Central memory CD8-positive, alpha-beta T cell (primary cell): ENCODE measurements at regions not wholly inside any gene's neighbourhood (a gene's known extent, or its start where the extent isn't known, plus 50 kb on each side); places are given as distances from the start of the nearest gene placed in this dataset.
"Not testable (repeated sequence)": the region's sequence is repeated elsewhere in the genome, so short reads cannot be mapped to it uniquely, and the experiment has no call there.

ENCODE experiments used
- ATAC-seq: fragments of 150-1000 bp; cut with Tn5 transposase; replicated peaks from 2 replicates; pipeline ENCODE4 v1.10.0; 2022; ENCODE audit warnings: mild to moderate bottlenecking, moderate FRiP score, moderate number of reproducible peaks; ENCODE audit not compliant: poor library complexity, severe bottlenecking; ENCODE audit errors: extremely low read depth
- DNase-seq, 2 donors: peaks; one replicate each; pipeline ENCODE4 v3.0.0; 2021; ENCODE audit warnings: low spot score in 2 of 2
- H3K27ac Mint-ChIP-seq: one replicate; pipeline ENCODE4 v1.8.0; 2022; ENCODE audit warnings: low read depth, mild to moderate bottlenecking, moderate library complexity, mixed read lengths
- H3K27me3 Mint-ChIP-seq: one replicate; pipeline ENCODE4 v1.8.0; 2022; ENCODE audit warnings: mixed read lengths
- H3K36me3 Mint-ChIP-seq: one replicate; pipeline ENCODE4 v1.8.0; 2022; ENCODE audit warnings: mild to moderate bottlenecking, moderate library complexity, mixed read lengths; ENCODE audit not compliant: insufficient read depth
- H3K4me1 Mint-ChIP-seq: one replicate; pipeline ENCODE4 v1.8.0; 2022; ENCODE audit warnings: mixed read lengths
- H3K4me3 Mint-ChIP-seq: one replicate; pipeline ENCODE4 v1.8.0; 2022; ENCODE audit warnings: mild to moderate bottlenecking, moderate library complexity, mixed read lengths
- H3K9me3 Mint-ChIP-seq: one replicate; pipeline ENCODE4 v1.8.0; 2022; ENCODE audit warnings: mixed read lengths

- H3K9me3 Mint-ChIP-seq, result peaks cover 12% of the 10 kb centered on the region
Measured at GRCh38 chr16:9630985-9631384, 539.5 kb downstream of the HAPSTR1 start.

GRCh38 chr16:9633844-9634243, 542.4 kb downstream of the HAPSTR1 start:
- Mint-ChIP-seq H3K4me1 (no peaks in the 10 kb centered on the region), H3K27me3 (no peaks in the 10 kb centered on the region), H3K9me3 (peaks cover 15% of the 10 kb centered on the region), H3K4me3 (no peak overlapping the region), H3K27ac (no peak overlapping the region), H3K36me3 (no peaks in the 10 kb centered on the region)
- ATAC-seq (no peak), DNase-seq (no peak)

More at GRCh38 chr16:9630985-9631384, 539.5 kb downstream of the HAPSTR1 start:
- Mint-ChIP-seq H3K36me3 (peaks cover 1% of the 10 kb centered on the region), H3K4me1 (no peaks in the 10 kb centered on the region), H3K27ac (no peak overlapping the region), H3K27me3 (no peaks in the 10 kb centered on the region), H3K4me3 (no peak overlapping the region)
- DNase-seq (no peak), ATAC-seq (no peak)

- DNase-seq, H3K27ac Mint-ChIP-seq, H3K27me3 Mint-ChIP-seq, H3K4me1 Mint-ChIP-seq, H3K36me3 Mint-ChIP-seq, ATAC-seq, H3K4me3 Mint-ChIP-seq: not testable (repeated sequence)
- peaks cover 15% of the 10 kb centered on the region for H3K9me3 Mint-ChIP-seq
Measured at GRCh38 chr16:9635150-9635720, 543.8 kb downstream of the HAPSTR1 start.

GRCh38 chr16:9644258-9644657, 538.0 kb downstream of the GRIN2A start:
- Mint-ChIP-seq H3K27ac (no peak overlapping the region), H3K36me3 (no peaks in the 10 kb centered on the region), H3K4me1 (no peaks in the 10 kb centered on the region), H3K4me3 (no peak overlapping the region), H3K9me3 (peaks cover 5% of the 10 kb centered on the region), H3K27me3 (peaks cover 10% of the 10 kb centered on the region)
- ATAC-seq (no peak), DNase-seq (no peak)

GRCh38 chr16:9645911-9646310, 536.3 kb downstream of the GRIN2A start:
- Mint-ChIP-seq H3K9me3 (peaks cover 3% of the 10 kb centered on the region), H3K4me1 (no peaks in the 10 kb centered on the region), H3K27me3 (peaks cover 10% of the 10 kb centered on the region), H3K27ac (no peak overlapping the region), H3K36me3 (no peaks in the 10 kb centered on the region), H3K4me3 (no peak overlapping the region)
- ATAC-seq (no peak), DNase-seq (no peak)

- Mint-ChIP-seq H3K27ac (no peak overlapping the region), H3K36me3 (no peaks in the 10 kb centered on the region), H3K4me3 (no peak overlapping the region), H3K9me3 (peaks cover 5% of the 10 kb centered on the region), H3K4me1 (no peaks in the 10 kb centered on the region), H3K27me3 (peaks cover 10% of the 10 kb centered on the region)
- DNase-seq (no peak), ATAC-seq (no peak)
Measured at GRCh38 chr16:9647981-9648701, 534.1 kb downstream of the GRIN2A start.

- ATAC-seq, result no peak
- Mint-ChIP-seq H3K27me3 (peaks cover 10% of the 10 kb centered on the region), H3K4me3 (no peak overlapping the region), H3K27ac (no peak overlapping the region), H3K36me3 (no peaks in the 10 kb centered on the region), H3K9me3 (peaks cover 13% of the 10 kb centered on the region), H3K4me1 (no peaks in the 10 kb centered on the region)
- no peak for DNase-seq
Measured at GRCh38 chr16:9650284-9650683, 531.9 kb downstream of the GRIN2A start.

- no peaks in the 10 kb centered on the region for H3K27me3 Mint-ChIP-seq
- peaks cover 19% of the 10 kb centered on the region for H3K9me3 Mint-ChIP-seq
- no peak for ATAC-seq
Measured at GRCh38 chr16:9655051-9655450, 527.2 kb downstream of the GRIN2A start.

GRCh38 chr16:9657641-9658040, 524.6 kb downstream of the GRIN2A start:
- ATAC-seq, result no peak
- H3K27ac Mint-ChIP-seq, result no peak overlapping the region
- H3K36me3 Mint-ChIP-seq, result no peaks in the 10 kb centered on the region
- no peaks in the 10 kb centered on the region for H3K27me3 Mint-ChIP-seq
- H3K4me1 Mint-ChIP-seq, result no peaks in the 10 kb centered on the region
- peaks cover 17% of the 10 kb centered on the region for H3K9me3 Mint-ChIP-seq
- no peak for DNase-seq
- no peak overlapping the region for H3K4me3 Mint-ChIP-seq

More at GRCh38 chr16:9655051-9655450, 527.2 kb downstream of the GRIN2A start:
- Mint-ChIP-seq H3K36me3 (no peaks in the 10 kb centered on the region), H3K4me3 (no peak overlapping the region), H3K27ac (no peak overlapping the region), H3K4me1 (no peaks in the 10 kb centered on the region)
- DNase-seq, result no peak

GRCh38 chr16:9658164-9658563, 524.1 kb downstream of the GRIN2A start:
- no peak for DNase-seq
- Mint-ChIP-seq H3K9me3 (peaks cover 14% of the 10 kb centered on the region), H3K27ac (no peak overlapping the region), H3K4me3 (no peak overlapping the region), H3K36me3 (no peaks in the 10 kb centered on the region), H3K27me3 (no peaks in the 10 kb centered on the region), H3K4me1 (no peaks in the 10 kb centered on the region)
- ATAC-seq, result no peak

GRCh38 chr16:9658586-9658985, 523.6 kb downstream of the GRIN2A start:
- Mint-ChIP-seq H3K36me3 (no peaks in the 10 kb centered on the region), H3K9me3 (peaks cover 11% of the 10 kb centered on the region), H3K4me1 (no peaks in the 10 kb centered on the region), H3K4me3 (no peak overlapping the region), H3K27ac (no peak overlapping the region), H3K27me3 (no peaks in the 10 kb centered on the region)
- no peak for ATAC-seq
- DNase-seq, result no peak

- Mint-ChIP-seq H3K36me3 (no peaks in the 10 kb centered on the region), H3K27ac (no peak overlapping the region), H3K4me1 (no peaks in the 10 kb centered on the region), H3K9me3 (peaks cover 9% of the 10 kb centered on the region), H3K4me3 (no peak overlapping the region), H3K27me3 (no peaks in the 10 kb centered on the region)
- ATAC-seq (no peak), DNase-seq (no peak)
Measured at GRCh38 chr16:9660898-9661297, 521.3 kb downstream of the GRIN2A start.

- no peaks in the 10 kb centered on the region for H3K36me3 Mint-ChIP-seq
- no peak overlapping the region for H3K4me3 Mint-ChIP-seq
- no peaks in the 10 kb centered on the region for H3K4me1 Mint-ChIP-seq
- no peak for ATAC-seq
- peaks cover 11% of the 10 kb centered on the region for H3K9me3 Mint-ChIP-seq
- no peak for DNase-seq
- no peaks in the 10 kb centered on the region for H3K27me3 Mint-ChIP-seq
- no peak overlapping the region for H3K27ac Mint-ChIP-seq
Measured at GRCh38 chr16:9661336-9662017, 520.8 kb downstream of the GRIN2A start.
